ENCODE measurements at regions not wholly inside any gene's neighbourhood (a gene's known extent, or its start where the extent isn't known, plus 50 kb on each side); places are given as distances from the start of the nearest gene placed in this dataset.

DNA sequence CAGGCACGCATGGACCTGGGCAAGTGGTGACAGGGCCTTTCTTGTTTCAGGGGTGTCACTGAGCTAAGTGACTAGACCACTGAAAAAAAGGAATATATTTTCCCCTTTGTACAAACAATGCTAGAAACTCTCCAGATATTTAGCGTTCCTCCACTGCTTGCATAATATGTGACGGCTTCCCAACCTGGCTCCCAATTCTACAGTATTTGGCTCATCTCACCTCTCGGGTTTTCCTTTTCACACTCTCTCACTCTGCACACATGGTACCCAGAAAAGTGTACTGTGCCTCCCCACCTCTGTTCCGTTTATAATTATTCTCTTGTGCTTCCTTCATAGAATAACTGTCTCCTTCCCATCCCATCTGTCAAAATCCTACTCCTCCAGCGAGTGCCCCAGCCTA lies 140.5 kb upstream of the KLHL25 start:
- no peak overlapping the region for H3K4me3 ChIP-seq (ENCODE audit: low read depth, low read length)
- FAIRE-seq (no peak), DNase-seq (ENCODE audit: low read depth) (no peak)
- no peaks in the 10 kb centered on the region for H3K36me3 ChIP-seq (ENCODE audit: control insufficient read depth, insufficient read depth, low read length)
- H3K27me3 ChIP-seq (ENCODE audit: control insufficient read depth, insufficient read depth, low read length): no peaks in the 10 kb centered on the region
- no peak for TF ChIP-seq CTCF (IDR thresholded peaks at IDR 0.05; ENCODE audit: insufficient read depth, low read length, severe bottlenecking)

- Histone ChIP-seq H3K4me3 (ENCODE audit: low read depth, low read length) (no peak overlapping the region), H3K27me3 (ENCODE audit: control insufficient read depth, insufficient read depth, low read length) (no peaks in the 10 kb centered on the region), H3K36me3 (ENCODE audit: control insufficient read depth, insufficient read depth, low read length) (no peaks in the 10 kb centered on the region)
- no peak for FAIRE-seq
- no peak for DNase-seq (ENCODE audit: low read depth)
- no peak for TF ChIP-seq CTCF (IDR thresholded peaks at IDR 0.05; ENCODE audit: insufficient read depth, low read length, severe bottlenecking)
Observed at GRCh38 chr15:85937661-85938060, 142.0 kb upstream of the AGBL1 start.

GRCh38 chr15:85941186-85941855 lies 138.3 kb upstream of the AGBL1 start:
- FAIRE-seq (no peak), DNase-seq (ENCODE audit: low read depth) (peak; percentile 86)
- Histone ChIP-seq H3K4me3 (ENCODE audit: low read depth, low read length) (no peak overlapping the region), H3K27me3 (ENCODE audit: control insufficient read depth, insufficient read depth, low read length) (no peaks in the 10 kb centered on the region), H3K36me3 (ENCODE audit: control insufficient read depth, insufficient read depth, low read length) (no peaks in the 10 kb centered on the region)
- no peak for TF ChIP-seq CTCF (IDR thresholded peaks at IDR 0.05; ENCODE audit: insufficient read depth, low read length, severe bottlenecking)

- FAIRE-seq: no peak
- TF ChIP-seq CTCF (IDR thresholded peaks at IDR 0.05; ENCODE audit: insufficient read depth, low read length, severe bottlenecking): no peak
- no peaks in the 10 kb centered on the region for H3K36me3 ChIP-seq (ENCODE audit: control insufficient read depth, insufficient read depth, low read length)
- DNase-seq (ENCODE audit: low read depth): no peak
- no peak overlapping the region for H3K4me3 ChIP-seq (ENCODE audit: low read depth, low read length)
- H3K27me3 ChIP-seq (ENCODE audit: control insufficient read depth, insufficient read depth, low read length): no peaks in the 10 kb centered on the region
Observed at GRCh38 chr15:85942632-85943031, 137.0 kb upstream of the AGBL1 start.

DNA sequence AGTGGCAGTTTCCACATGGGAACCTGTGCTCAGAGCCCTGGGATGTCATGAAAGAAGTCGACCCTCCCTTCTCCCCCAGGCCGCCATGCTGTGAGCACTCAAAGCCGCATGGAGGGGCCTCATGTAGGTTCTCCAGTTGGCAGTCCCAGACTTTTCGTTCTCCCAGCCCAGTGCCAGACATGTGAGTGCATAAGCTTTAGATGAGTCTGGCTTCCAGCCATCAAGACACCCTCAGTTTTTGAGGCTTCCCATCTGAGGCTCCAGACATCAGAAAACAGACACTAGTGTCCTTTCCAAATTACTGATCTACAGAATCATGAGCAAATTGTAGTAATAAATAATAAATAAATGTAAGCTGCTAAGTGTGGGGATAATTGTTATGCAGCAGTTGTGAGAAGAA lies 136.5 kb upstream of the AGBL1 start:
- DNase-seq (ENCODE audit: low read depth) (no peak), FAIRE-seq (no peak)
- TF ChIP-seq CTCF (IDR thresholded peaks at IDR 0.05; ENCODE audit: insufficient read depth, low read length, severe bottlenecking): no peak

DNA sequence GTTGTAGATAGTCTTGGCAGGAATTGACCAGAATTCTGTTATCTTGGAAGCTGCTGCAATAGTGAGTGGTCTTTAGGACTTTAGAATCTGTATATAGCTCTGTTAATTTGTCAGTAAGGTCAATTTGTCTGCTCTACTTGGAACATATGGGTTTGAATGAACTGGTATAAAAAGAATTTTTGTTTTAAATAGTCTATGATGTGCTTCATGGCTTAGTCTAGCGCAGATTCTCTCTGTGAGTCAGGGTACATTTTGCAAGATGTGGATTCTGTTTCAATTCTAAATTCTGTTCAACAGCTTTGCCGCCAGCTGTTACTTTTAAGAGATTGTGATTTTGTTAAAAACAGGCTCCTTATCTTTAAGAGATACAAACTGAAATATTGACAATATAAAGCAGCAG lies 135.9 kb upstream of the AGBL1 start:
- TF ChIP-seq CTCF (IDR thresholded peaks at IDR 0.05; ENCODE audit: insufficient read depth, low read length, severe bottlenecking): no peak
- Histone ChIP-seq H3K4me3 (ENCODE audit: low read depth, low read length) (no peak overlapping the region), H3K27me3 (ENCODE audit: control insufficient read depth, insufficient read depth, low read length) (no peaks in the 10 kb centered on the region), H3K36me3 (ENCODE audit: control insufficient read depth, insufficient read depth, low read length) (no peaks in the 10 kb centered on the region)
- DNase-seq (ENCODE audit: low read depth) (no peak), FAIRE-seq (no peak)

More for the DNA sequence above, 136.5 kb upstream of the AGBL1 start:
- Histone ChIP-seq H3K27me3 (ENCODE audit: control insufficient read depth, insufficient read depth, low read length) (no peaks in the 10 kb centered on the region), H3K4me3 (ENCODE audit: low read depth, low read length) (no peak overlapping the region), H3K36me3 (ENCODE audit: control insufficient read depth, insufficient read depth, low read length) (no peaks in the 10 kb centered on the region)

Data from bronchial epithelial cell (primary cell).